ENCODE measurements at regions not wholly inside any gene's neighbourhood (a gene's known extent, or its start where the extent isn't known, plus 50 kb on each side); places are given as distances from the start of the nearest gene placed in this dataset.
"Not testable (repeated sequence)": the region's sequence is repeated elsewhere in the genome, so short reads cannot be mapped to it uniquely, and the experiment has no call there.

- DNase-seq (ENCODE audit: low read depth in 2 of 3, low spot score in 2 of 3), result not testable (repeated sequence)
These were observed 61.2 kb upstream of the ZNF322 start for GRCh38 chr6:26720663-26721218.

DNA sequence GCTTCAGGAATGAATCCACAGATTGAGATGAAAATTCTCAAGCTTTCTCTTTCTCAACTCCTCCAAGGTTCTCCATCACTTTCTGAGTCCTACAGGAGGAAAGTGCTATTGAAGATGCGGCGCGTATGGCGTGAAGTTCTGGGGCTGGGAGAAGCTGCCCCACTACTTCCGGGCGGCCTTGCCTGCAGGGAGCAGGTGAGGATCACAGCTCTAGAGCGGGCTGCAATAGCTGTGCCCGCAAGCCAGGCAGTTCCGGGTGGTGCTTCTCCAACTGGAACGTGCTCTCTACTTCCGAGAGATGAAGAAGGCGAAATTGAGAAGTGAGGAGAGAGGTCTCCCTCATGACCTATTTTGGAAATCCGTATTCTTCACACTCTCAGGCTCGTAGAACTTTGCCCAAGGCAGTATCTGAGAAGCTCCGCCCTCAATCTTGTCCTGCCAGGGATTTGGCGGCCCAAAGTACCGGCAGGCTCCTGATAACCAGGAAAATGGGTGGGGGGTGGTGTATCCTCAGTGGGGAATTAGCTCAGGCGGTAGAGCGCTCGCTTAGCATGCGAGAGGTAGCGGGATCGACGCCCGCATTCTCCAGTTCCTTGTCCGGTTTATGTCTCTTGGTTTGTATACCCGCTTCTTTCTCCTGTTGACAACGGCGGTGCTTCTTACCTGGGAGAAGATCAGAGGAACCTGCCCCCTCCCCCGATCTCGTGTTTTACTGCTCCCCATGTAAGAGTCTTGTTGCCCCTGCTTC, 70.6 kb upstream of the ZNF322 start:
- not testable (repeated sequence) for DNase-seq (ENCODE audit: low read depth in 2 of 3, low spot score in 2 of 3)

DNA sequence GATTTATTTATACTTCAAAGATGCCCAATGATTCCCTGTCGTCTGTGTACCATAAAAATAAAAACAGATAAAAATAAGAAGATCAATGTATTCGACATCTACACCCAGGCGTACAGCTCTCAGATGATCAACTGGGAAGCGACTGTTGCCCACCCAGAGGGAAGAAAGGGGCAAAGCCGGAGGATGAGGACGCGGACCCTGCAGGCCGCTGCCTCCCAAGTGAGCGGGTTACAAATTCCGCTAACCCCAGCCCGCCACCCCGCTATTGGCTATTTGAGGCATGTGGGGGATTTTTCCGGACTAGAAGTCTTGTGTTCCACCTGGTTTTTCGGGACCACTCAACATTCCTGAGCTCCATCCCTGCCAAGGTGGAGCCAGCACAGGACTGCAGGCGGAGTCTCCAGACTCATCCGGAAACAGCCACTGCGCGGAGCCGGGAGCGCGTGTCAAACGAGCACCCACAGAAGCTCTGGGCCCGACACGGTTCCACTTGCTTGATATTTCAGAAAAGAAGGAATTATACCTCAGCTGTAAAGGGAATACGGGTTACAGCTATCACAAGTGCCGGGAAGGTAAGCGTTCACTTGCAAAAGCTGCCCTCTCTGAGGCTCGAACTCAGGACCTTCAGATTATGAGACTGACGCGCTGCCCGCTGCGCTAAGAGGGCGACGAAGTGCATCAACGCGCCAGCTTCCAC, 75.4 kb upstream of the ZNF322 start:
- DNase-seq (ENCODE audit: low read depth in 2 of 3, low spot score in 2 of 3), result not testable (repeated sequence)

DNA sequence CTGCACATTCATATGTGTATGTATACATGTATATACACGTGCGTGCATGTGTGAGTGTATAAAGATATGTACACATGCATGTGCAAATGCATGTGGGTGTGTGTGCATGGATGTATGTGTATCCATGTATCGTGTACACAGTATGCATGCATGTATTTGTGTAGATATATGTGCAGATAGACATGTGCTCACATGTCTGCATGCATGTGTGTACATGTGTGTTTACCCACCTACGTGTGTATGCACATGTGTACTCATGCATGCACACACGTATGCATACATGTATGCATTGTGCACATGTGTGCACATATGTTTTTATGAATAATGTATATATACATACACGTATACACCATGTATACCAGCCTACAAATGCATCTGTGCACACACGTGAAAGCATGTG, 80.3 kb upstream of the ZNF322 start:
- no peak for DNase-seq (ENCODE audit: low read depth in 2 of 3, low spot score in 2 of 3)

- DNase-seq (ENCODE audit: low read depth in 2 of 3, low spot score in 2 of 3), result no peak
These were observed 83.7 kb upstream of the ZNF322 start for GRCh38 chr6:26743157-26743821.

DNA sequence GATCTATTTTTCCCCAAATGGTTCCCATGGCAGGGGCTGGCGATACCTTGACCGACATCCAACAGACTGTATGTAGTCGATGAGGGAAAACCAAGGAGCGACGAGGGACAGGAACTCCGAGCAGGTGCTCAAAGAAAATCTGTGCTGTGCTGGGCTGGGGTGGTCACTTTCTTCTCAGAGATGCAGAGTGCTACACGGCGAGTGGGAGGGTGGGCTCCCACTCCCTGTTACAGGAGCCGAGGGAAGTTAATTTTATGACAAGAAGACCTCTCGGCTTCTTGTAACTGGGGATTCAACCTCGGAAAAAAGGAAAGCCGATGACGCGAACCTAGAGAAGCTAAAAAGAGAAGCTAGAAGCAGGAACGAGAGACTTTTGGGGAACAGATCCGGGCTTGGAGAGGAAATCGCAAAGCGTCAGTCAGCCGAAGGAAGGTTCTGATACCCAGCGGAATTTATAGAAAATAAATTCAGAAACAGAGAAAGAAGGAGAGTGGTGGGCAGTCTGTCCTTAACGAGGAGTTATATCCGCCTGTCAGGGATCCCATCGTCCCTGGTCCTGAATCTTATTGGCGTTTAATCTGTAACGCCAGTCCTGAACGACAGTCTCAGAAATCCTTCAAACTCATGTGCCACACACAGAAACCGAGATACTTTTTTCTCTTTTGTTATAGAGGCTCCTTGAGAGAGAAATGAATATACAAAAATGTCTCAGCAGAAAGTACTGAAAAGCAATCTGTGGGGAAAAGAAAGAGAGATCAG, 84.6 kb upstream of the ZNF322 start:
- DNase-seq (ENCODE audit: low read depth in 2 of 3, low spot score in 2 of 3), result no peak

DNA sequence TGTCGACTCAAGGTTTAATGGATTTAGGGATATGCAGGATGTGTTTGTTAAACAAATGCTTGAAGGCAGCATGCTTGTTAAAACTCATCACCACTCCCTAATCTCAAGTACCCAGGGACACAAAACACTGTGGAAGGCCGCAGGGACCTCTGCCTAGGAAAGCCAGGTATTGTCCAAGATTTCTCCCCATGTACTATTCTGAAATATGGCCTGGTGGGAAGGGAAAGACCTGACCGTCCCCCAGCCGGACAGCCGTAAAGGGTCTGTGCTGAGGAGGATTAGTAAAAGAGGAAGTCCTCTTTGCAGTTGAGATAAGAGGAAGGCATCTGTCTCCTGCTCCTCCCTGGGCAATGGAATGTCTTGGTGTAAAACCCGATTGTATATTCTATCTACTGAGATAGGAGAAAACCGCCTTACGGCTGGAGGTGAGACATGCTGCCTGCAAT, 85.3 kb upstream of the ZNF322 start:
- not testable (repeated sequence) for DNase-seq (ENCODE audit: low read depth in 2 of 3, low spot score in 2 of 3)

DNA sequence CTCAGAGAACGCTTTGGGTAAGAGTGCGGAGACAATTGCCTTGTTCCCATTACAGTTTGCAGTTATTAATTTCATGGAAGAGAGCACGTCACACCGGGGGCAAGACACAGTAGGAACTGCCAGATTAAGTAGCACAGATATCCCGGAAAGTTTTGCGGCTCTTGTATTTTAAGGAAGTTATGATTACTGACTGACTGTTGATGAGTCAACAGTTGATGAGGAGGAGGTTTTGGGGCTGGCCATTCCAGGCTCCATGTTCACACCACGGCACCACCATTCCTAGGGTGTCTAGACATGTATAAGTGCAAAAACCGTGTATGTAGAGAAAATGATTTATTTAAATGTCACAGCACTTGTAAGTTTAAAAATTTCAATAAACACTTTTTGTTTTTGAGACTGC, 86.4 kb upstream of the ZNF322 start:
- DNase-seq (ENCODE audit: low read depth in 2 of 3, low spot score in 2 of 3), result not testable (repeated sequence)

DNA sequence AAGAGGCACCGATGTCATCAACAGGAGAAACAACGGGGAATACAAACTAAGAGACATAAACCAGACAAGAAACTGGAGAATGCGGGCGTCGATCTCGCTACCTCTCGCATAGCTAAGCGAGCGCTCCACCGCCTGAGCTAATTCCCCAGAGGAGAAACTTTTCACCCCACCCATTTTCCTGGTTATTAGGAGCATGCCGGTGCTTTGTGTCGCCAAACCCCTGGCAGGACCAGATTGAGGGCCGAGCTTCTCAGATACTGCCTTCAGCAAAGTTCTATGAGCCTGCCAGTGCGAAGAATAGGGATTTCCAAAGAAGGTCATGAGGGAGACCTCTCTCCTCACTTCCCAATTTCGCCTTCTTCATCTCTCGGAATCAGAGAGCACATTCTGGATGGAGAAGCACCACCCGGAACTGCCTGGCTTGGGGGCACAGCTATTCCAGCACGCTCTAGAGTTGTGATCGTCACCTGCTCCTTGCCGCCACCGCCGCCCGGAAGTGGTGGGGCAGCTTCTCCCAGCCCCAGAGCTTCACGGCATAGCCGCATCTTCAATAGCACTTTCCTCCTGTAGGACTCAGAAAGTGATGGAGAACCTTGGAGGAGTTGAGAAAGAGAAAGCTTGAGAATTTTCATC, 89.7 kb upstream of the ZNF322 start:
- not testable (repeated sequence) for DNase-seq (ENCODE audit: low read depth in 2 of 3, low spot score in 2 of 3)

DNA sequence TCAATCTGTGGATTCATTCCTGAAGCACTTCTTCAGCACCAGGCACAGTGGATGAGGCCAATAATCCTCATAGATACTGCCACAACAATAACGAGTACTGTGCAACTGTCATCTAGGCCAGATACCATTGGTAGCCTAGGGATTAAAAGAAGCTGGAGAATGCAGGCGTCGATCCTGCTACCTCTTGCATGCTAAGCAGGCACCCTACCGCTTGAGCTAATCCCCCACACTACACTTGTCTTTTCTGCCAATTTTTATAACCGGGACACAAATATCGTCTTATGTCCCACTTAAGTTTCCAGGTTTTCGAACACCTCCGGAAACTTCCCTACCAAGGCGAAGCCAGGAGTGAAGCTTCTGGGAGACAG, 90.2 kb upstream of the ZNF322 start:
- DNase-seq (ENCODE audit: low read depth in 2 of 3, low spot score in 2 of 3), result not testable (repeated sequence)

- DNase-seq (ENCODE audit: low read depth in 2 of 3, low spot score in 2 of 3), result no peak
These were observed 94.7 kb upstream of the ZNF322 start for GRCh38 chr6:26754212-26754611.

DNA sequence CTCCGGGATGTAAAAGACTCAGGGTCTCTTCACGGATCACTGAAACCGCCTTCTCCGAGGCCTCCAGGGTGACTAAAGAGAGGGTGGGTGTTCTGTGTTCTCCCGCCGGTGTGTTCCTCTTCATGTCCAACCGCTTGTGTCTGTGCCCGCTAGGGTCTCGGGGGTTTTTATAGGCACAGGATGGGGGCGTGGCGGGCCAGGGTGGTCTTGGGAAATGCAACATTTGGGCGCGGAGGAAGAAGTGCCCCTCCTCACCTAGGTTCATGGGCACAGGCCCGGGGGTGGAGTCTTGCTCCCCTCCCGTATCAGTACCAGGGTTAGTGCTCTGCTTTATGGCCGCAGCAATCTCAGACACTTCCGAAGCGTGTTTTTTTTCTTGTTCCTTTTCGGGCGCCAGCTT, 95.3 kb upstream of the ZNF322 start:
- DNase-seq (ENCODE audit: low read depth in 2 of 3, low spot score in 2 of 3), result not testable (repeated sequence)

DNA sequence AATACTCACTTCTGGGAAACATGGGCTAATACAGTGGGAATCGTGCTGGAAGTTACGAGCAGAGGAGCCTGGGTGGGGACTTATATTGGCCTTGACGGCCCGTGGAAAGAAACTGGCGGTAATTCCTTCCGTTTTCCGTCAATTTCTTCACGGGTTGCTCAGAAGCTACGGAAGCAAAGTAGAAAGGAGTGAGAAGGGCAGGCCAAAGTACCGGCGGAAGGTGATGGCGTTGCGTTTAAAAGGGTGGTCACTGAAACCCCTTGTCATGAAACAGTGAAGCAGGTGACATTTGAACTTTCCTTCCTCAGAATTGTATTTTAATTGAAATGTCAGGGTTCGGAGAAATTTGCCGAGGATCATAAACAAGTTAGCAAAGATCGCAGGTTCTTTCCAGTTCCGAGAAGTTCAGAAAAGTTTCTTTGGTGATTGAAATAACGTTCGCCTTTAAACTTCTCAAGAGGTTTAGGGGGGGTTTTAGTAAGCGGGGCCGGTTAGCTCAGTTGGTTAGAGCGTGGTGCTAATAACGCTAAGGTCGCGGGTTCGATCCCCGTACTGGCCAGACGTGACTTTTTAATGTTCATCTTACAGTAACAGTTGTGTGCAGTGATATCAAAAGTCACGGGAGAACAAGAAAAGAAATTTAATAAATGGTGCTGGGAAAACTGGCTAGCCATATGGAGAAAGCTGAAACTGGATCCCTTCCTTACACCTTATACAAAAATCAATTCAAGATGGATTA, 96.7 kb upstream of the ZNF322 start:
- not testable (repeated sequence) for DNase-seq (ENCODE audit: low read depth in 2 of 3, low spot score in 2 of 3)

DNA sequence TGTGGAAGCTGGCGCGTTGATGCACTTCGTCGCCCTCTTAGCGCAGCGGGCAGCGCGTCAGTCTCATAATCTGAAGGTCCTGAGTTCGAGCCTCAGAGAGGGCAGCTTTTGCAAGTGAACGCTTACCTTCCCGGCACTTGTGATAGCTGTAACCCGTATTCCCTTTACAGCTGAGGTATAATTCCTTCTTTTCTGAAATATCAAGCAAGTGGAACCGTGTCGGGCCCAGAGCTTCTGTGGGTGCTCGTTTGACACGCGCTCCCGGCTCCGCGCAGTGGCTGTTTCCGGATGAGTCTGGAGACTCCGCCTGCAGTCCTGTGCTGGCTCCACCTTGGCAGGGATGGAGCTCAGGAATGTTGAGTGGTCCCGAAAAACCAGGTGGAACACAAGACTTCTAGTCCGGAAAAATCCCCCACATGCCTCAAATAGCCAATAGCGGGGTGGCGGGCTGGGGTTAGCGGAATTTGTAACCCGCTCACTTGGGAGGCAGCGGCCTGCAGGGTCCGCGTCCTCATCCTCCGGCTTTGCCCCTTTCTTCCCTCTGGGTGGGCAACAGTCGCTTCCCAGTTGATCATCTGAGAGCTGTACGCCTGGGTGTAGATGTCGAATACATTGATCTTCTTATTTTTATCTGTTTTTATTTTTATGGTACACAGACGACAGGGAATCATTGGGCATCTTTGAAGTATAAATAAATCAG, 106.8 kb upstream of the ZNF322 start:
- DNase-seq (ENCODE audit: low read depth in 2 of 3, low spot score in 2 of 3), result not testable (repeated sequence)

- DNase-seq (ENCODE audit: low read depth in 2 of 3, low spot score in 2 of 3), result not testable (repeated sequence)
These were observed 111.6 kb upstream of the ZNF322 start for GRCh38 chr6:26770941-26771666.

DNA sequence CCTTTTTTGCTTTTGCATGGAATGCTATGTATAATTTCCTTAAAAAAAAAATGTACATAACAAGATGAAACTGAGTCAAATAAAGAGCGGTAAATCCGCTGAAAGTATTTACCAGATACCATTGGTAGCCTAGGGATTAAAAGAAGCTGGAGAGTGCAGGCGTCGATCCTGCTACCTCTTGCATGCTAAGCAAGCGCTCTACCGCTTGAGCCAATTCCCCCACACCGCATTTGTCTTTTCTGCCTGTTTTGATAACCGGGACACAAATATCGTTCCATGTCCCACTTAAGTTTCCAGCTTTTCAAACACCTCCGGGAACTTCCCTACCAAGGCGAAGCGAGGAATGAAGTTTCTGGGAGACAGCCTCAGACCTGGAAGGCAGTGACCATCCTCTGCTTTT, 113.9 kb upstream of the ZNF322 start:
- DNase-seq (ENCODE audit: low read depth in 2 of 3, low spot score in 2 of 3), result not testable (repeated sequence)

DNA sequence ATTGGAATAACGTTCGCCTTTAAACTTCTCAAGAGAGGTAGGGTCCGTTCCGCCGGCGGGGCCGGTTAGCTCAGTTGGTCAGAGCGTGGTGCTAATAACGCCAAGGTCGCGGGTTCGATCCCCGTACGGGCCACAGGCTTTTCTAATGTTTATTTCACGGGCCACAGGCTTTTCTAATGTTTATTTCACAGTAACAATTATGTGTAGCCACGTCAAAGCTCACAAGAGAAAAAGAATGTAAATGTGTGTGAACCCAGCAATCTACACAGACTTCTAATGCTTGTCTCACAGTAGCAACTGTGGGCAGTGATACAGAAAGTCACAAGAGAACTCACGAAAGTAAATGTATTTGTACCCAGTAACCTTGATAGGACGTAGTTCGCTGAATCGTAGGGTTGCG, 121.0 kb upstream of the ZNF322 start:
- not testable (repeated sequence) for DNase-seq (ENCODE audit: low read depth in 2 of 3, low spot score in 2 of 3)
